D721Med (cell line): ENCODE measurements at regions not wholly inside any gene's neighbourhood (a gene's known extent, or its start where the extent isn't known, plus 50 kb on each side); places are given as distances from the start of the nearest gene placed in this dataset.

Source experiments
- DNase-seq: peaks from one replicate; pipeline ENCODE4 v3.0.0; 2011; ENCODE audit warnings: low spot score; ENCODE audit not compliant: insufficient read length
- FAIRE-seq: peaks from 2 replicates; lab custom pipeline; 2011; peaks lifted over from hg19 to GRCh38; lab: Jason Lieb, UNC
- CTCF ChIP-seq: IDR thresholded peaks from 2 replicates; pipeline ENCODE4 v1.5.1; 2012; ENCODE audit warnings: mild to moderate bottlenecking, control low read depth; ENCODE audit not compliant: insufficient read depth; ENCODE audit errors: missing control alignments

GRCh38 chr11:70506986-70507385 lies 108.7 kb downstream of the CTTN start:
- DNase-seq (no peak), FAIRE-seq (no peak)
- no peak for TF ChIP-seq CTCF

- no peak for DNase-seq
- no peak for FAIRE-seq
- no peak for TF ChIP-seq CTCF
These were observed 109.3 kb downstream of the CTTN start for GRCh38 chr11:70507466-70508230.

- no peak for TF ChIP-seq CTCF
- DNase-seq (no peak), FAIRE-seq (no peak)
These were observed 109.8 kb downstream of the CTTN start for GRCh38 chr11:70508231-70508480.

GRCh38 chr11:70509476-70509875 lies 111.1 kb downstream of the CTTN start:
- DNase-seq: no peak
- no peak for FAIRE-seq
- no peak for TF ChIP-seq CTCF

- FAIRE-seq (no peak), DNase-seq (no peak)
- no peak for TF ChIP-seq CTCF
These were observed 111.8 kb downstream of the CTTN start for GRCh38 chr11:70510106-70510505.

- FAIRE-seq: no peak
- DNase-seq: no peak
- TF ChIP-seq CTCF: no peak
These were observed 112.2 kb downstream of the CTTN start for GRCh38 chr11:70510571-70510970.

- DNase-seq (no peak), FAIRE-seq (no peak)
- TF ChIP-seq CTCF: no peak
These were observed 113.0 kb downstream of the CTTN start for GRCh38 chr11:70511345-70511744.
